ENCODE measurements at regions not wholly inside any gene's neighbourhood (a gene's known extent, or its start where the extent isn't known, plus 50 kb on each side); places are given as distances from the start of the nearest gene placed in this dataset.

GRCh38 chr15:91665212-91665611 is 188.3 kb upstream of the SLCO3A1 start:
- TF ChIP-seq CTCF (IDR thresholded peaks at IDR 0.05 in 2 of 3, conservative IDR thresholded peaks at IDR 0.05 in 1 of 3; ENCODE audit: insufficient read depth in 2 of 3, low read depth in 1 of 3, low read length in 3 of 3) (no peak), TAF1 (IDR thresholded peaks at IDR 0.05; ENCODE audit: control insufficient read depth, extremely low read depth, insufficient read depth, low read length, severe bottlenecking) (no peak), ELF1 (tag; IDR thresholded peaks at IDR 0.05) (no peak), MXI1 (IDR thresholded peaks at IDR 0.05; ENCODE audit: low read depth, low read length) (no peak), SRF (CRISPR knock-in tag; IDR thresholded peaks at IDR 0.05) (no peak), EP300 (IDR thresholded peaks at IDR 0.05; ENCODE audit: low read length) (no peak), CREB3 (tag; conservative IDR thresholded peaks at IDR 0.05; ENCODE audit: low read depth) (no peak), CEBPG (CRISPR knock-in tag; IDR thresholded peaks at IDR 0.05) (no peak), CEBPG (tag; conservative IDR thresholded peaks at IDR 0.05 in 1 of 2, IDR thresholded peaks at IDR 0.05 in 1 of 2) (no peak), BACH1 (tag; IDR thresholded peaks at IDR 0.05) (no peak), ZNF232 (CRISPR knock-in tag; IDR thresholded peaks at IDR 0.05) (no peak), MAX (CRISPR knock-in tag; IDR thresholded peaks at IDR 0.05) (no peak), ZBTB43 (CRISPR knock-in tag; IDR thresholded peaks at IDR 0.05) (no peak), E2F4 (CRISPR knock-in tag; IDR thresholded peaks at IDR 0.05; ENCODE audit: low read depth) (no peak)
